HFF-Myc (cell line): ENCODE measurements at regions not wholly inside any gene's neighbourhood (a gene's known extent, or its start where the extent isn't known, plus 50 kb on each side); places are given as distances from the start of the nearest gene placed in this dataset.

Source experiments
- DNase-seq: peaks from one replicate; pipeline ENCODE4 v3.0.0-alpha.2; 2011; ENCODE audit warnings: low read depth; ENCODE audit errors: extremely low read depth
- H3K4me3 ChIP-seq: replicated peaks from 2 replicates; pipeline ENCODE4 v1.5.1; 2011; ENCODE audit warnings: low read depth, mild to moderate bottlenecking, control low read depth, low read length
- CTCF ChIP-seq: IDR thresholded peaks from 2 replicates; pipeline ENCODE4 v1.5.1; 2012; ENCODE audit warnings: mild to moderate bottlenecking, low read depth, low read length, control low read depth; ENCODE audit errors: missing control alignments

GRCh38 chr18:56299740-56300139, 338.7 kb downstream of the TXNL1 start:
- TF ChIP-seq CTCF = no peak
- H3K4me3 ChIP-seq = no peak overlapping the region
- DNase-seq = no peak

- TF ChIP-seq CTCF = peak; percentile 37
Measured at GRCh38 chr18:56298935-56299334, 339.5 kb downstream of the TXNL1 start.

DNA sequence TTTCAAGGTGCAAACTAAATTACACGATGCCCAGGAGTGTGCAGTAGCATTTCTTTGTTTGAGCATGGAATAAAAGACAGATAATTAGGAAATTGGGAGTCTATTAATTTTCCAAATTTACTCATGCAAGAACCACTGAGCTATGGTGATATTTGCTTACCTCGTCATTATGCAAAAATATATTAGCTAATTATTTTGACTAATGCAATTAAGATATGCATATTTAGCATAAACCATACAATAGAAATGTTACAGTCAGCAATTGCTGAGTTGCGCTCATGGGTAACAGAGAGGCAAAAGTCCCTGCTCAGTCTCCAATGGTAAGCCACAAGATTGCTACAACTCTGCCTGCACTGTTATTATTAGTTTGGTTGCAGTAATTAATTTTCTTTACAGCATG, 342.0 kb downstream of the TXNL1 start:
- no peak for TF ChIP-seq CTCF
- DNase-seq = no peak
- H3K4me3 ChIP-seq = no peak overlapping the region

More at GRCh38 chr18:56298935-56299334, 339.5 kb downstream of the TXNL1 start:
- DNase-seq = no peak
- H3K4me3 ChIP-seq = no peak overlapping the region

DNA sequence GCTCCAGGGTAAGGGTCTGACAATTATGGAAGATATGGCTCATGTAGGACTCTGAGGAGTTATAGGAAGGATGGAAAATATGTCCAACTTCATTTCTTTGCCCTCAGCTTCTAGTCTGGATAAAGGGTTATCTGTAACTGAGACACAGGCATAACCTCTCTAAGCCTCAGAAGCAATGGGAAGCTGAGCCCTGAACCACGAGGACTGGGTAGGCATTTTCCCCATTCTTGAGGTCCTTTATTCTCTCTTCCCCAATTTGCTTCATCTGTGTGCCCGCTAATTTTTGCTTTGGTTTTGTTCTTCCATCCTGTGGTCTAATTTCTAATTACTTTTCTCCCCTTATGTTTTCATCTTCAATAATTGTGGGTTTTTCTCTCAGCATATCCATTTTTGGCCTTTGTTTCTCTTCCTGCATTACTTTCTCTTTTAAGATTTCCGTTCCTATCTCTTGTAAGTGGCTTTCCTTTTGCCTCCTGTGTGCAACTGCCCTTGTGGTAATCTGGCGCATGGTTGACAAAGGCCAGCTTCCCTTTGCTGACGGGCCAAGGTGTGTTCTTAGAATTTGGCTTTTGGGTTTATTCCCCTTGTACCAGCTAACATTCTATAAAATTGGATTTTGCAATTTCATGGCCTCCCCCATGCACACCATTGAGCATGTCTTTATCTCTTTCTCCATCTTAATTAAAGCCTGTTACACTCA, 343.8 kb downstream of the TXNL1 start:
- no peak for DNase-seq
- H3K4me3 ChIP-seq = no peak overlapping the region

DNA sequence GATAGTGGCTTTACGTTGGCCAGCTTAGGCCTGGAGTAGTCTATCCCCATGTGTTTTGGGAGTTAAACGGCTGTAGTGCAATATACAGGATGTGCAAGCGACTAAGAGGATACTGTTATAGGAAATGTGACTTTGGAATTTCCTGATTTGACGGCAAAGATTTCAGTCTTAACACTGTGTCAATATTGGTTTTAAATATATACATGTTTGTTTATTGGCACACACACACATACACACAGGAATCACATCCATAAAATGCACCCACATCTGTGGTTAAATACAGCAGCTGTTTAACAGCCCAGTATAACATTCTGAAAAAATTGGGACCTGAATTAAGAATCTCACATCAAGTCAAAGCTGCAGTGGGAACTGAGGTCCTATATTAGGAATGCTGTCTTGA, 347.1 kb downstream of the TXNL1 start:
- no peak for DNase-seq
- TF ChIP-seq CTCF = no peak

More for the DNA sequence above, 343.8 kb downstream of the TXNL1 start:
- no peak for TF ChIP-seq CTCF

DNA sequence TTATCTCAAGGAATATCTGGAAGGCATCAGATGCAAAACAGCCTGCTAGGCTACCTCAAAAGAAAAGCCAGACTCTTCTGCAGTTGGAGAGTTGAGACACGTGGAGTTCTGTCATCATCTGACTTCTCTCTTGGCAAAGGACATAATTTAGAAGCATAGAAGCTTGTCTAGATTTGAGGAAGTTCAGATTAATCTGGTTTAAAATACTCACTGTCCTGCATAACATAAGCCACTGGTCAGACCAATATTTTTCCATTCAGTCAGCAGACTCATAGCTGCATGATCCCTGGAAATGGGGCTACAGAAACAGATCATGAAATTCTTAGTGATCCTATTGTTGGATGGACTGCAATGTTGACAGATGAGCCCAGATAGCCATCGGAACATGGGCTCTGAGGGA, 349.0 kb downstream of the TXNL1 start:
- TF ChIP-seq CTCF = no peak
- no peak for DNase-seq
- H3K4me3 ChIP-seq = no peak overlapping the region

More for the DNA sequence above, 347.1 kb downstream of the TXNL1 start:
- no peak overlapping the region for H3K4me3 ChIP-seq

DNA sequence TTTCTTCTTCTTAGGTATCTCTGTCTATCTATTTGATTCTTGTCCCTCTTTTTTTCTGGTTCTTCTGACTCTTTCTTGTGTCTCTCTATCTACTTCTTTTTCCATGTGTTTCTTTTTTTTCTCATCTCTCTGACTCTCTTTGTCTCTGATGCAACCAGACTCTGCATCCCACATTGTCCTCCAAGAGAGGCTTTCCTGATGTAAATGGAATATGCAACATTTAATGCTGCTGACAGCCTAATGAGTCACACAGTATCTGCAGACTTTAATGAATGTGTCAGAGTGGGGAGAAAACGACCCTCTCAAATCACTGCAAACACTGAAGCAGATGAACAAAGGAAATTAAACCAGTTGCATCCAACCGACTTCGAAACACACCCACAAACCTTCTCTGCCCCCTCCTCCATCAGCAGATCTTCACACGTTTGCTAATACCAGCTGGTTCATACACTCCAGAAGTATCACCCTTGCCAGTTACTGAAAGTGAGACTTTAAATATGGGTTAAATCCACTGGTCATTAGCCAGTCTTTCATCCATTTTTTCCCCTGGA, 351.5 kb downstream of the TXNL1 start:
- TF ChIP-seq CTCF = no peak
- peak; percentile 12 for DNase-seq
- H3K4me3 ChIP-seq = no peak overlapping the region
